Stimulated activated CD4-positive, alpha-beta T cell treated with anti-CD3 and anti-CD28 coated beads, Interleukin-4, amount 100 ng/mL, for 24 hours (primary cell): ENCODE measurements at regions not wholly inside any gene's neighbourhood (a gene's known extent, or its start where the extent isn't known, plus 50 kb on each side); places are given as distances from the start of the nearest gene placed in this dataset.

Experiments
- DNase-seq: peaks from one replicate; pipeline ENCODE4 v3.0.0-alpha.2; 2020

- no peak for DNase-seq
Measured at GRCh38 chr7:68509603-68510002, 1088.7 kb upstream of the AUTS2 start.

- DNase-seq: no peak
Measured at GRCh38 chr7:68511281-68511680, 1087.0 kb upstream of the AUTS2 start.

- no peak for DNase-seq
Measured at GRCh38 chr7:68512466-68512865, 1085.8 kb upstream of the AUTS2 start.

GRCh38 chr7:68518060-68518459 lies 1080.2 kb upstream of the AUTS2 start:
- DNase-seq: no peak

GRCh38 chr7:68524126-68524525 lies 1074.1 kb upstream of the AUTS2 start:
- DNase-seq: no peak

- no peak for DNase-seq
Measured at GRCh38 chr7:68529221-68529620, 1069.1 kb upstream of the AUTS2 start.

DNA sequence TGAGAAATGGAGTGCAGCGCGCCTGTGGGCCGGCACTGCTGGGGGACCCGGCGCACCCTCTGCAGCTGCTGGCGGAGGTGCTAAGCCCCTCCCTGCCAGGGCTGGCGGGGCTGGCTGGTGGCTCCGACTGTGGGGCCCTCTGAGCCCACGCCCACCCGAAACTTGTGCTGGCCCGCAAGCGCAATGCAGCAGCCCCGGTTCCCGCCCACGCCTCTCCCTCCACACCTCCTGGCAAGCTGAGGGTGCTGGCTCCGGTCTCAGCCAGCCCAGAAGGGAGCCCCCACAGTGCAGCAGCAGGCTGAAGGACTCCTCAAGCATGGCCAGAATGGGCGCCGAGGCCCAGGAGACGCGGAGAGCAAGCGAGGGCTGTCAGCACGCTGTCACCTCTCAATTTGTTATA lies 1063.0 kb upstream of the AUTS2 start:
- no peak for DNase-seq

DNA sequence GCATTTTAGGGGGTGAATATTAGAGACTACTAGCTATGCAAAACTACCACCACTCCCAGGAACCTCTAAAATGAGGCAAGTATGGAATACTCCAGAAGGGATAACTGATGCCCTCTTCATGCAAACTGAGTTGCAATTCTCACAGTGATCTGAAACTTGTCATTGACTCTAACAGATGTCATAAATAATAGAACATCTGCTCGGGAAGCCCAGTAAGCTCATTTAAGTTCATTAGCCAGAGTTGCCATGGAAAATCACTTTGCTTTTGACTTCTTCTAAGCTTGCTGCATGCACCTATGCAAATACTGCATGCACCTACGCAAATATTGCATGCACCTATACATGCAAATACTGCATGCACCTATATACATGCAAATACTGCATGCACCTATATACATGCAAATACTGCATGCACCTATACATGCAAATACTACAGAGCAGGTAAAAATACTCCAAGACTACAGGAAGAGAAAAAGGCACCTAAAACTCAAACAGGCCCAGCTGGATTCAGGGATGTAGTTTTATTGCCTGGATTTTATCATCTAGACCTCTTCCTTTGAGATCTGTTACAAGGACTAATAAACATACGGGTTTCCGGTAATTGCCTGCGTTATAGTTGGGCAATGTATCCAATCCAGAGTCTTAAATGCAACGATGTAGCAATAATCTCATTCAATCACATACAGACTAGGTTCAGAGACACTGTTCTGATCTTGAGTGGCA lies 1061.1 kb upstream of the AUTS2 start:
- no peak for DNase-seq

- DNase-seq: no peak
Measured at GRCh38 chr7:68537774-68538071, 1060.6 kb upstream of the AUTS2 start.

DNA sequence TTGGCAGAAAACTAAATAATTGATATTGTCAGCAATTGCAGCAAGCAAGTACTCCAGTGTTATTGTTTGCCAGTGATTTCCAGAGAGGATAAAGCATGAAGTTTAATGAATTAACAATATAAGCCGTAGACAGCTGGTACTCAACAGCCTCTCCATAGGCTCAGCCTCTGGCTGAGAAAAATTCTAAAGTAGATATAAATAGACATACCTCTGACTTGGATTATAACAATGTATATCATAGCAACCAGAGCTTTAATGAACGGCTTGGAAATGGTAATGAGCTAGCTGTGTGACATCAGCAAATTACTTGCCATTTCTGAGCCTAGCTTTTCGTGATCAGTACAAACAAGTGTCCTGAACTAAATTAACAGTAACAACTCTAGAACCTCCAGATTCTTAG lies 1055.4 kb upstream of the AUTS2 start:
- no peak for DNase-seq

DNA sequence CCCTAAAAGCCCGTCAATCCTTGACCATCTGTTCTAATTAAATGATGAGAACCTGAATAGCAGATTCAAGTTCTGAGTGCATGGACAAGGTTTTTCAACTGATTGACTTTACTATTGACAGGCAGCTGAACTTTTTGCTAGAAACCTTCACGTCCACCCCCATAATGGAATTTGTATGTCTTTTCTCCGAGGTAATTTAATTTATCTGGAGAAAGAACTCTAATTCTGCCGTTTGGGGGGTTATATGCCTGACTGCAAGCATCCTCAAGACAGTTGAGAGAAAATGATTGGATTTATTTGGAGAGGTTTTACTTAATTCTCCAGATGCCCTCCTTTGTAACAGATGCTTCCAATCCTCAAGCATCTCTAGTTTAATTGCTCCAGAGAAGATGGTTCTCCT lies 1053.4 kb upstream of the AUTS2 start:
- no peak for DNase-seq

DNA sequence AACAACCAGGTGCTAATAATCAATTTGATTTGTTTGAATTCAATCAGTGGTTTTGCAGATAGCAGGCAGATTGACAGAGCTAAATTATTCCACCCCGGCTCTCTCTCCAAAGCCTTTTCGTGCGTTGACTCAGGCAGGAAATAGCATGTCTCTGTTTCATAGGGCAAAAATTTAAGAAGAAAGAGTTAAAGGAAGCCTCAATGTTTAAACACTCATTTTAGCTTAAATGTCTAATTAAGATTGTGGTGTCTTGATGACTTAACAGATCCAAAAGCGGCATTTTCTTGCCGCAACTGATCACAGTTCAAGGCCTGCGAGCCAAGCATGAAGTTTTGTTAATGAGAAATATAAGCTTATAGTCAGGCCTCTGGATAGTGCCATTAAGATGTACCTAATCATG lies 1051.1 kb upstream of the AUTS2 start:
- no peak for DNase-seq

GRCh38 chr7:68547799-68548198 lies 1050.5 kb upstream of the AUTS2 start:
- DNase-seq: no peak

GRCh38 chr7:68550027-68550426 lies 1048.2 kb upstream of the AUTS2 start:
- no peak for DNase-seq

DNA sequence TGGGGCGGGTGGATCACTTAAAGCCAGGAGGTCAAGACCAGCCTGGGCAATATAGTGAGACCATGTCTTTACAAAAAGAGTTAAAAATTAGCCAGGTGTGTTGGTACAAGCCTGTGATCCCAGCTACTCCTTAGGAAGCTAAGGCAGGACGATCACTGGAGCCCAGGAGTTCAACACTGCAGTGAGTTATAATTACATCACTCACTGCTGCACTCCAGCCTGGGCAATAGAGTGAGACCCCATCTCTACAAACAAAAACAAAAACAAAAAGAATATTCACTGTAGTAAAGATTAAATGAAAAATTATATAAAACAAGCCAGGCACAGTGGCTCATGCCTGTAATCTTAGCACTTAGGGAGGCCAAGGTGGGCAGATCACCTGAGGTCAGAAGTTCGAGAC lies 1047.6 kb upstream of the AUTS2 start:
- DNase-seq: no peak

- DNase-seq: no peak
Measured at GRCh38 chr7:68556537-68556936, 1041.7 kb upstream of the AUTS2 start.

DNA sequence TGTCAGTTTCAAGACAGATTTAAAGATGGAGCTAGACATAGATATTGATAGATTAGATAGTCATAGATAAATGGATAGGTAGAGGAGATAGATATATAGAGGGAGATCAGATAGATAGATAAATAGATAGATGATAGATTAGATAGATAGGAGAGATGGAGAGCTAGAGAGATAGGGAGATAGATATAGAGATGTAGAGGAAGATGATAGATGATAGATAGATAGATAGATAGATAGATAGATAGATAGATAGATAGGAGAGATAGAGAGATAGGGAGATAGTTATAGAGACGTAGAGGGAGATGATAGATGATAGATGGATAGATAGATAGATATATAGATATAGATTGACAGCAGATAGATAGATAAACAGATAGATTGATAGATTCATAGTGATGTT lies 1038.8 kb upstream of the AUTS2 start:
- no peak for DNase-seq

DNA sequence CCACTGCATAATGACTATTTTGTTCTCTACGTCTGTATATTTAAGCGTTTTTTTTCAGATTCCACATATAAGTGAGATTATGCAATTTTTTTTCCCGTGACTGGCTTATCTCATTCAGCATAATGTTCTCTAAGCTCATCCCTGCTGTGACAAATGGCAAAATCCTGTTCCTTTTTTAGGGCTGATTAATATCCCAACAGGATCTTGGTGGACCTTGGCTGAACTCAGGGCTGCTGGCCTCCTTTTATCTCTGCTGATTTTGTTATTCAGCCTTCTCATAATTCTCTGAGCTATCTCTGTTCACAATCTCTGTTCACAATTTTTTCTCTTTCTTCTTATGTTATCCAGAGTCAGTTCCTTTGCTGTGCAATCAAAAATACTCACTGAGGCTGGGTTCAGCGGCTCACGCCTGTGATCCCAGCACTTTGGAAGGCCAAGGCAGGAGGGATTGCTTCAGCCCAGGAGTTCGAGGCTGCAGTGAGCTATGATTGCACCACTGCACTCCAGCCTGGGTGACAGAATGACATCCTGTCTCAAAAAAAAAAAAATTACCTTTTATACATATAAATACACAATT lies 1035.9 kb upstream of the AUTS2 start:
- DNase-seq: no peak

- no peak for DNase-seq
Measured at GRCh38 chr7:68564306-68565135, 1033.8 kb upstream of the AUTS2 start.

DNA sequence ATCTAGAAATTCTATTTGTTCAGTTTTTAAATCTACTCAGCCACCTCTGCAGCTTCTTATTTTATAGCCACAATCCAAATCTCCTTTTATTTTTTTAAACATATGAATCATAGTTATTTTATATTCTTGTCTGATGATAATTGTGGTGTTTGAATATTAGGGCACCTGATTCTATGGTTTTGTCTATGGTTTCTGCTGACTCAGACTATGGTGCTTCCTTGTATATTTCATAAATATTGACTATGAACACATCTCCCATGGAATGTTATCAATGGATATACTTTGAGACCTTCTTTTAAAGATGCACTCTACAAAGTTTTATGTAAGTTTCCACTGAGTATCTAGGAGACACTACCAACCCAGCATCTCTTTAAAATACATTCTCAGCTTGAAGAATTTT lies 1027.0 kb upstream of the AUTS2 start:
- DNase-seq: no peak

DNA sequence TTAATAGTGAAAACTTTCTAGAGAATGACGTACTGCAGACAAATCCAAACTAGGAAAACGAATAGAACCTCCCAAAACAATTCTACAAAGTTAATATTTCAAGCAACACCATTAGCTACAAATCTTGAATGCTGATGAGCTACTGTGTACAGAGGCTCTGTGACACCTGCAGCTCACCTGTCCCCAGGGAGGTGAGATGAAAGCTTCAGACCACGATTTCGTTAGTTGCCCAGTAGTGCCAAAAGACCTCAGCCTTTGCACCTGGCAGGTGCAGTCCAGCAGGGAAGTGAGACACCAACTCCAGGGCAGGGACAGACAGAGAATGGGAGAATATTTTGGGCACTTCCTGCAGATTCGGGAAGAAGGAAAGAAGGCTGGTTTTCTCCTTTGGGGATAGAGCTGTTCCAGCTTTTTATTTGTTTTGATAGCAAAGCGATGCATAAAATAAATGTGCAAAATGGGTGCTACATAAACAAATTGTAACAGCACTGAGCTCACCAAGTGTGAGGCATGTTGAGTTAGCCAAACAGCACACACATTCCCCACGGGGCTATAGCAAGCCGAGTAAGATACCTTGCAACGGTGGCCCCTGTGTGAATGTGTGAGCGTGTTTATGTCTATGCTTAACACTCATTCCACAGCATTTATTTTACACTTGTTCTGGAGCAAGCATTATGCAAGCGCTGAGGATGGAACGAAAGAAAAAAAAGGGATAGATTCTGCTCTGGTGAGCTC lies 1024.8 kb upstream of the AUTS2 start:
- DNase-seq: no peak

DNA sequence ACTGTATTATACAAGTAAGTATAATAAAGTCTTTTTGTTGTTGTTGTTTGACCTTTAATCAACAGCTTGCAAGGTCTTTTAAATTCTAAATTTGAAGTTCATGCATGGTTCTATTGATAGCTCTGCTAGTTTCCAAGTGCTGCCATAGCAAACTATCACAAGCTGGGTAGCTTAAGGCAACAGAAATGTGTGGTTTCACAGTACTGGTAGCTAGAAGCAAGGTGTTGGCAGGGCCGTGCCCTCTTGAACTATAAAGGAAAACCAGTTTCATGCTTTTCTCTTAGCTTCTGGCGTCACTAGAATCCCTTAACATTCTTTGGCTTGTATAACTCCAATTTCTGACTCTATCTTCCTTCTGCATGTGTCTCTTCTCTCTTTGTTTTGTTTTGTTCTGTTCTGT lies 1021.9 kb upstream of the AUTS2 start:
- DNase-seq: no peak

DNA sequence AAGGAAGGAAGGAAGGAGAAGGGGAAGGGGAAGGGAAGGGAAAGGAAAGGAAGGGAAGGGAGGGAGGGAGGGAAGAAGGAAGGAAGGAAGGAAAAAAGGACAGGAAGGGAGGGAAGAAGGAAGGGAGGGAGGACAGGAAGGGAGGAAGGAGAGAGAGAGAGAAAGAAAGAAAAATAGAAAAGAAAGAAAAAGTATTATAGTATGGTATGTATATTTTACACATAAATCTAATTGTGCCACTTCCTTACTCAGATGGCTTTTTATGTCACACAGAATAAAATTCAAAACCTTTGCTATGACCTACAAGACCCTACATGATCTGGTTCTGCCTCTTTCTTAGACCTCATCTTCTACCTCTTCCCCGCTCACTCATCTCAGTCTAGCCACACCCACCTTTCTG lies 1016.9 kb upstream of the AUTS2 start:
- no peak for DNase-seq

DNA sequence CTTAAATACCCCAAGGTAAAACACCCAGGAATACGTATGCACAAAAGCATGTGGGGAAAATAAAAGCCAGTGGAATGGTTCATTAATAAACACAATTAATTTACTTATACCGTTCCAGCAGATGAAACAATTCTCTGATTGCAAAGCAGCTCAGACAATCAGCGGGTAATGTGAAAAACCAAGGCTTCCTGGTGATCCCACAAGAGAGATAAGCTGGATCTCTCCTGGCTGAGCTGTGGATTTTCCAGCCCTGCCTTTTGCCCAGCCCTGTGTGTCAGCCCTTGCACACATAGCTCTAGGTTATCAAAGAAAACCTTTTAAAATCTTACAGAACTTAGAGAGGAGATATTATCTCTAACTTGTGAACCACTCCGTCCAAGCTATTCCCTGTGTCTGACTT lies 1010.7 kb upstream of the AUTS2 start:
- DNase-seq: no peak
